Caco-2 (cell line): ENCODE measurements at regions not wholly inside any gene's neighbourhood (a gene's known extent, or its start where the extent isn't known, plus 50 kb on each side); places are given as distances from the start of the nearest gene placed in this dataset.

Source experiments
- BruUV-seq: library from RNA; stranded (reverse); fragments of 400-500 nt; replicated peaks from 2 replicates; lab custom pipeline; 2021; lab: Mats Ljungman, UMichigan
- CTCF ChIA-PET: fragments of 300-600 bp; sonication (Branson Sonifier 250); formaldehyde crosslinking; loops from one replicate; lab custom pipeline; 2022; ENCODE audit warnings: antibody characterized with exemption; lab: Charles Lee
- POLR2A ChIA-PET: fragments of 300-600 bp; sonication (Branson Sonifier 250); formaldehyde crosslinking; loops from one replicate; lab custom pipeline; 2022; ENCODE audit warnings: antibody characterized with exemption; lab: Charles Lee
- DNase-seq, 2 experiments: peaks; one replicate each; pipeline versions ENCODE4 v3.0.0 to v3.0.0-alpha.2; 2020 to 2022
- H3K27me3 ChIP-seq: replicated peaks from 2 replicates; pipeline ENCODE4 v1.6.0; 2011; ENCODE audit warnings: low read length; ENCODE audit not compliant: control insufficient read depth, insufficient read depth
- H3K36me3 ChIP-seq: 2 replicates; pipeline ENCODE4 v1.5.1; 2011; ENCODE audit warnings: low read length; ENCODE audit not compliant: control insufficient read depth, insufficient read depth
- H3K4me1 ChIP-seq: fragments of 250-450 bp; sonication (Bioruptor Pico); 2 replicates; pipeline ENCODE4 v1.5.1; 2020; ENCODE audit warnings: mild to moderate bottlenecking
- H3K4me3 ChIP-seq: 2 replicates; pipeline ENCODE4 v1.5.1; 2011; ENCODE audit warnings: low read depth, mild to moderate bottlenecking, control low read depth, low read length
- H3K9me3 ChIP-seq: fragments of 250-450 bp; sonication (Bioruptor Pico); 2 replicates; pipeline ENCODE4 v1.5.1; 2020; ENCODE audit warnings: mild to moderate bottlenecking, moderate library complexity
- H3K27ac Mint-ChIP-seq: one replicate; pipeline ENCODE4 v1.8.0; 2022; ENCODE audit warnings: mixed read lengths; ENCODE audit not compliant: unreplicated experiment
- H3K27me3 Mint-ChIP-seq: one replicate; pipeline ENCODE4 v1.8.0; 2022; ENCODE audit warnings: mixed read lengths; ENCODE audit not compliant: insufficient read depth, unreplicated experiment
- H3K36me3 Mint-ChIP-seq: one replicate; pipeline ENCODE4 v1.8.0; 2022; ENCODE audit warnings: mild to moderate bottlenecking, mixed read lengths; ENCODE audit not compliant: insufficient read depth, unreplicated experiment
- H3K4me1 Mint-ChIP-seq: one replicate; pipeline ENCODE4 v1.8.0; 2022; ENCODE audit warnings: low read depth, mixed read lengths; ENCODE audit not compliant: unreplicated experiment
- H3K4me3 Mint-ChIP-seq: one replicate; pipeline ENCODE4 v1.8.0; 2022; ENCODE audit warnings: mild to moderate bottlenecking, moderate library complexity, mixed read lengths; ENCODE audit not compliant: unreplicated experiment
- H3K9me3 Mint-ChIP-seq: one replicate; pipeline ENCODE4 v1.8.0; 2022; ENCODE audit warnings: mixed read lengths; ENCODE audit not compliant: unreplicated experiment
- CTCF ChIP-seq, 2 experiments: fragments of 200-600 bp in 1 of 2; IDR thresholded peaks; 1 replicate in 1 of 2; 2 replicates in 1 of 2; pipeline versions ENCODE4 v1.5.1 to v1.8.0; 2011 to 2022; ENCODE audit warnings: antibody characterized with exemption in 1 of 2, control low read depth in 1 of 2, inconsistent platforms in 1 of 2, low read depth in 1 of 2, low read length in 1 of 2, mild to moderate bottlenecking in 1 of 2, moderate library complexity in 1 of 2; ENCODE audit not compliant: insufficient read depth in 1 of 2, severe bottlenecking in 1 of 2, unreplicated experiment in 1 of 2
- intact Hi-C: fragments of 100-400 bp; cut with micrococcal nuclease; formaldehyde crosslinking; loops from one replicate; pipeline ENCODE4 v1.10.0; 2022; ENCODE audit not compliant: unreplicated experiment

- no TSS peak for BruUV-seq
- Mint-ChIP-seq H3K27me3 (peaks cover 22% of the 10 kb centered on the region), H3K4me3 (no peak overlapping the region), H3K27ac (no peak overlapping the region), H3K36me3 (no peaks in the 10 kb centered on the region), H3K4me1 (no peaks in the 10 kb centered on the region), H3K9me3 (no peaks in the 10 kb centered on the region)
- DNase-seq, result no peak
- no peaks in the 10 kb centered on the region for H3K9me3 ChIP-seq
- peaks cover 1% of the 10 kb centered on the region; the same call in 1 of the 2 replicates for H3K27me3 ChIP-seq
- intact Hi-C loops, result no loop called here
- CTCF ChIA-PET, result no interaction called here
- POLR2A ChIA-PET, result no interaction called here
- TF ChIP-seq CTCF (IDR thresholded peaks at IDR 0.05; ENCODE audit: insufficient read depth in 1 of 2, low read depth in 1 of 2, low read length in 1 of 2, severe bottlenecking in 1 of 2, unreplicated experiment in 1 of 2), result no peak
- no peaks in the 10 kb centered on the region for H3K4me1 ChIP-seq
- H3K4me3 ChIP-seq, result no peak overlapping the region
- no peaks in the 10 kb centered on the region for H3K36me3 ChIP-seq
Measured at GRCh38 chr3:179510496-179510895, 52.2 kb upstream of the ACTL6A start.

GRCh38 chr3:179512378-179512777, 50.3 kb upstream of the ACTL6A start:
- H3K36me3 Mint-ChIP-seq, result no peaks in the 10 kb centered on the region
- no peaks in the 10 kb centered on the region for H3K4me1 Mint-ChIP-seq
- no peaks in the 10 kb centered on the region for H3K4me1 ChIP-seq
- CTCF ChIA-PET, result no interaction called here
- POLR2A ChIA-PET, result no interaction called here
- peaks cover 12% of the 10 kb centered on the region for H3K27me3 Mint-ChIP-seq
- H3K27ac Mint-ChIP-seq, result no peak overlapping the region
- H3K9me3 Mint-ChIP-seq, result no peaks in the 10 kb centered on the region
- H3K4me3 ChIP-seq, result no peak overlapping the region
- no peak for DNase-seq
- intact Hi-C loops, result no loop called here
- no peak for TF ChIP-seq CTCF (IDR thresholded peaks at IDR 0.05; ENCODE audit: insufficient read depth in 1 of 2, low read depth in 1 of 2, low read length in 1 of 2, severe bottlenecking in 1 of 2, unreplicated experiment in 1 of 2)
- no peak overlapping the region for H3K4me3 Mint-ChIP-seq
- no peaks in the 10 kb centered on the region for H3K36me3 ChIP-seq
- BruUV-seq, result no TSS peak
- H3K9me3 ChIP-seq, result no peaks in the 10 kb centered on the region
- no peaks in the 10 kb centered on the region; the same call in 1 of the 2 replicates for H3K27me3 ChIP-seq
